GM12878 (cell line): ENCODE measurements at regions not wholly inside any gene's neighbourhood (a gene's known extent, or its start where the extent isn't known, plus 50 kb on each side); places are given as distances from the start of the nearest gene placed in this dataset.

Experiments
- BCL3 ChIP-seq: IDR thresholded peaks from 2 replicates; pipeline ENCODE4 v1.6.1; 2011; ENCODE audit warnings: borderline replicate concordance, low read depth, mild to moderate bottlenecking, moderate library complexity, low read length; ENCODE audit not compliant: insufficient read depth, poor library complexity, severe bottlenecking
- CBFB ChIP-seq: IDR thresholded peaks from 2 replicates; pipeline ENCODE4 v1.6.1; 2016; ENCODE audit warnings: antibody characterized with exemption, low read depth
- CREM ChIP-seq: IDR thresholded peaks from 2 replicates; pipeline ENCODE4 v1.6.1; 2014; ENCODE audit warnings: antibody characterized with exemption, low read depth
- FOS ChIP-seq: IDR thresholded peaks from 3 replicates; pipeline ENCODE4 v1.6.1; 2011; ENCODE audit warnings: borderline replicate concordance; ENCODE audit not compliant: insufficient read length; ENCODE audit errors: extremely low read depth
- FOXM1 ChIP-seq: IDR thresholded peaks from 2 replicates; pipeline ENCODE4 v1.6.1; 2012; ENCODE audit warnings: low read depth, mild to moderate bottlenecking, inconsistent platforms, low read length, moderate library complexity
- IRF4 ChIP-seq: IDR thresholded peaks from 2 replicates; pipeline ENCODE4 v1.6.1; 2011; ENCODE audit warnings: low read depth, low read length
- JUNB ChIP-seq: IDR thresholded peaks from 2 replicates; pipeline ENCODE4 v1.6.1; 2016; ENCODE audit warnings: antibody characterized with exemption, mild to moderate bottlenecking
- RUNX3 ChIP-seq: IDR thresholded peaks from 2 replicates; pipeline ENCODE4 v1.6.1; 2012; ENCODE audit warnings: low read length, inconsistent platforms
- SIX5 ChIP-seq: IDR thresholded peaks from 2 replicates; pipeline ENCODE4 v1.6.1; 2011; ENCODE audit warnings: mild to moderate bottlenecking, low read depth, low read length, moderate library complexity; ENCODE audit not compliant: severe bottlenecking
- STAT3 ChIP-seq: IDR thresholded peaks from 2 replicates; pipeline ENCODE4 v1.6.1; 2011; ENCODE audit warnings: low read depth, low read length, improper control_type of control experiment
- TARDBP ChIP-seq: IDR thresholded peaks from 2 replicates; pipeline ENCODE4 v1.6.1; 2016; ENCODE audit warnings: borderline replicate concordance
- ZNF274 ChIP-seq: IDR thresholded peaks from one replicate; pipeline ENCODE4 v1.8.0; 2011; ENCODE audit not compliant: insufficient read length, insufficient read depth
- TF ChIP-seq, protein P1 (sequence below): fragments of 450-650 bp; formaldehyde crosslinking; IDR thresholded peaks from 2 replicates; pipeline ENCODE4 v1.5.0; 2022; ENCODE audit warnings: mild to moderate bottlenecking, missing genetic modification characterization

DNA sequence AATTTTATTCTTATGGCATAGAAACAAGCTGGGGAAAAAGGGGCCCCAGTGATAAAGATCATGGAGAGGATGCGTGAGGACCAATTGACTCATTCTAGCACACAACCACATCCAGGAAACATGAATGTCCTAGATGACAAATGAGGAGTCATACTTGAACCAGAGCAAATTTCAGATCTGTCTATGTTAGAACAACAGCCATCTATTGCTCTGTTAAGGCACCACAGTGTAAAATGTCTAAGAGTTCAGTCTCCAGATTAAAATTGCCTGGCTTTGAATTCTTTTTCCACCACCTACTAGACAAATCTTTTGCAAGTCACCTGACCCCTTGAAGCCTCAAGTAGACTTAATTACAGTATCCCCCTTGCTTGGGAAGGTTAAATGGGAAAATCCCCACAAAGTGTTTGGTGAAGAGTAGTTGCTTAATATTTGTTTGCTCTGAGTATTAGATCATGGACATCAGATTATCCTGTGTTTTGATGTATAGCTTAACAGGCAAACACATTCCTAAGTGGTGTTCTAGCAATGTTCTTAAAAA is 258.7 kb upstream of the TGFBR2 start (continued):
- TF ChIP-seq, protein P1, sequence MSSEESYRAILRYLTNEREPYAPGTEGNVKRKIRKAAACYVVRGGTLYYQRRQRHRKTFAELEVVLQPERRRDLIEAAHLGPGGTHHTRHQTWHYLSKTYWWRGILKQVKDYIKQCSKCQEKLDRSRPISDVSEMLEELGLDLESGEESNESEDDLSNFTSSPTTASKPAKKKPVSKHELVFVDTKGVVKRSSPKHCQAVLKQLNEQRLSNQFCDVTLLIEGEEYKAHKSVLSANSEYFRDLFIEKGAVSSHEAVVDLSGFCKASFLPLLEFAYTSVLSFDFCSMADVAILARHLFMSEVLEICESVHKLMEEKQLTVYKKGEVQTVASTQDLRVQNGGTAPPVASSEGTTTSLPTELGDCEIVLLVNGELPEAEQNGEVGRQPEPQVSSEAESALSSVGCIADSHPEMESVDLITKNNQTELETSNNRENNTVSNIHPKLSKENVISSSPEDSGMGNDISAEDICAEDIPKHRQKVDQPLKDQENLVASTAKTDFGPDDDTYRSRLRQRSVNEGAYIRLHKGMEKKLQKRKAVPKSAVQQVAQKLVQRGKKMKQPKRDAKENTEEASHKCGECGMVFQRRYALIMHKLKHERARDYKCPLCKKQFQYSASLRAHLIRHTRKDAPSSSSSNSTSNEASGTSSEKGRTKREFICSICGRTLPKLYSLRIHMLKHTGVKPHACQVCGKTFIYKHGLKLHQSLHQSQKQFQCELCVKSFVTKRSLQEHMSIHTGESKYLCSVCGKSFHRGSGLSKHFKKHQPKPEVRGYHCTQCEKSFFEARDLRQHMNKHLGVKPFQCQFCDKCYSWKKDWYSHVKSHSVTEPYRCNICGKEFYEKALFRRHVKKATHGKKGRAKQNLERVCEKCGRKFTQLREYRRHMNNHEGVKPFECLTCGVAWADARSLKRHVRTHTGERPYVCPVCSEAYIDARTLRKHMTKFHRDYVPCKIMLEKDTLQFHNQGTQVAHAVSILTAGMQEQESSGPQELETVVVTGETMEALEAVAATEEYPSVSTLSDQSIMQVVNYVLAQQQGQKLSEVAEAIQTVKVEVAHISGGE (CRISPR knock-in tag): no peak
- TF ChIP-seq JUNB: peak; percentile 57
- no peak for TF ChIP-seq SIX5
- no peak for TF ChIP-seq CBFB
- peak; percentile 48; the same call in 1 of the 2 replicates for TF ChIP-seq IRF4
- TF ChIP-seq STAT3: no peak
- TF ChIP-seq RUNX3: peak; percentile 68
- TF ChIP-seq TARDBP: no peak
- TF ChIP-seq FOS: no peak
- no peak for TF ChIP-seq FOXM1
- no peak for TF ChIP-seq BCL3
- TF ChIP-seq ZNF274: no peak
- TF ChIP-seq CREM: no peak
